HG02870 (cell line): ENCODE measurements at regions not wholly inside any gene's neighbourhood (a gene's known extent, or its start where the extent isn't known, plus 50 kb on each side); places are given as distances from the start of the nearest gene placed in this dataset.
A peak's percentile ranks its signal among the peaks of the same experiment; 100 is the strongest.

Source experiments
- ATAC-seq: cut with Tn5 transposase; IDR thresholded peaks from one replicate; pipeline ENCODE4 v1.9.1; 2021; ENCODE audit warnings: mild to moderate bottlenecking, moderate library complexity; ENCODE audit not compliant: unreplicated experiment

GRCh38 chr1:87194271-87194774, 134.4 kb upstream of the LMO4 start:
- ATAC-seq: no peak

GRCh38 chr1:87194856-87195255, 133.8 kb upstream of the LMO4 start:
- no peak for ATAC-seq

GRCh38 chr1:87196110-87196827, 132.4 kb upstream of the LMO4 start:
- no peak for ATAC-seq

GRCh38 chr1:87197156-87197555, 131.5 kb upstream of the LMO4 start:
- ATAC-seq: no peak

- ATAC-seq: no peak
Observed at GRCh38 chr1:87197641-87198040, 131.0 kb upstream of the LMO4 start.

- ATAC-seq: no peak
Observed at GRCh38 chr1:87200875-87201638, 127.6 kb upstream of the LMO4 start.

GRCh38 chr1:87201768-87202167, 126.9 kb upstream of the LMO4 start:
- no peak for ATAC-seq

- ATAC-seq: no peak
Observed at GRCh38 chr1:87202451-87202850, 126.2 kb upstream of the LMO4 start.

GRCh38 chr1:87202922-87203655, 125.6 kb upstream of the LMO4 start:
- peak; percentile 90 for ATAC-seq

- ATAC-seq: no peak
Observed at GRCh38 chr1:87203904-87204303, 124.8 kb upstream of the LMO4 start.

GRCh38 chr1:87204441-87204840, 124.2 kb upstream of the LMO4 start:
- ATAC-seq: no peak

- ATAC-seq: no peak
Observed at GRCh38 chr1:87204921-87205320, 123.8 kb upstream of the LMO4 start.

- no peak for ATAC-seq
Observed at GRCh38 chr1:87206044-87206831, 122.4 kb upstream of the LMO4 start.

GRCh38 chr1:87208080-87208479, 120.6 kb upstream of the LMO4 start:
- ATAC-seq: no peak

GRCh38 chr1:87208931-87209330, 119.7 kb upstream of the LMO4 start:
- no peak for ATAC-seq

- no peak for ATAC-seq
Observed at GRCh38 chr1:87210151-87210550, 118.5 kb upstream of the LMO4 start.

- ATAC-seq: no peak
Observed at GRCh38 chr1:87212431-87213134, 116.1 kb upstream of the LMO4 start.

- ATAC-seq: no peak
Observed at GRCh38 chr1:87213135-87213515, 115.6 kb upstream of the LMO4 start.

- ATAC-seq: no peak
Observed at GRCh38 chr1:87215592-87215991, 113.1 kb upstream of the LMO4 start.

GRCh38 chr1:87218618-87219017, 110.1 kb upstream of the LMO4 start:
- ATAC-seq: no peak
